Type B pancreatic cell (in vitro differentiated cells): ENCODE measurements at regions not wholly inside any gene's neighbourhood (a gene's known extent, or its start where the extent isn't known, plus 50 kb on each side); places are given as distances from the start of the nearest gene placed in this dataset.

ENCODE experiments used
- DNase-seq: peaks from one replicate; pipeline ENCODE4 v3.0.0; 2021; ENCODE audit warnings: mixed read lengths; ENCODE audit not compliant: unreplicated experiment; ENCODE audit errors: extremely low spot score
- H3K27ac Mint-ChIP-seq: 2 replicates; pipeline ENCODE4 v1.8.0; 2021; ENCODE audit warnings: mild to moderate bottlenecking, mixed read lengths
- H3K27me3 Mint-ChIP-seq: 2 replicates; pipeline ENCODE4 v1.8.0; 2021; ENCODE audit warnings: mixed read lengths
- H3K36me3 Mint-ChIP-seq: 2 replicates; pipeline ENCODE4 v1.8.0; 2021; ENCODE audit warnings: mixed read lengths
- H3K4me1 Mint-ChIP-seq: one replicate; pipeline ENCODE4 v1.8.0; 2021; ENCODE audit warnings: mixed read lengths; ENCODE audit not compliant: unreplicated experiment
- H3K4me3 Mint-ChIP-seq: 2 replicates; pipeline ENCODE4 v1.8.0; 2021; ENCODE audit warnings: mild to moderate bottlenecking, mixed read lengths
- H3K9me3 Mint-ChIP-seq: 2 replicates; pipeline ENCODE4 v1.8.0; 2021; ENCODE audit warnings: mixed read lengths
- TF ChIP-seq, protein P1 (sequence below): fragments of 200-600 bp; sonication (generic); conservative IDR thresholded peaks from 2 replicates; pipeline ENCODE4 v1.5.0; 2021; ENCODE audit warnings: antibody characterized with exemption, mild to moderate bottlenecking

DNA sequence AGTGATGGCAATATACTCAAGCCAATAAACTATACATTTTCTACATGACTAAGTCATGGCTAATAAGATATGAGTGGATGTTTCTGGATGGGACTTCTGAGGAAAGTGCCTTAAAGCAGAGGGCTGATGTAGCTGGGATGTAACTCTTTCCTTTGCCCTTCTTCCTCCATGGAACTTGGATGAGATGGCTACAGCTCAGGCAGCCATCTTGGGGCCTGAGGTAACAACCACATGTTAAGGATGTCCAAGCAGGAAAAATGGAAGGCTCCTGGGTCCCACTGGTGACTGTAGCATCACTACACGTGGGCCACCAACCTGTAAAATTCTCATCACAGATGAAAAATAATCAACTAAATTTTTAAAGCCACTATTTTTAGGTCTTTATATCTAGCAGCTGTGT lies 54.4 kb upstream of the GRIP1 start:
- no peaks in the 10 kb centered on the region for H3K36me3 Mint-ChIP-seq
- H3K27ac Mint-ChIP-seq, result no peak overlapping the region
- H3K27me3 Mint-ChIP-seq, result no peaks in the 10 kb centered on the region
- no peak for DNase-seq
- no peak overlapping the region for H3K4me3 Mint-ChIP-seq
- TF ChIP-seq, protein P1, sequence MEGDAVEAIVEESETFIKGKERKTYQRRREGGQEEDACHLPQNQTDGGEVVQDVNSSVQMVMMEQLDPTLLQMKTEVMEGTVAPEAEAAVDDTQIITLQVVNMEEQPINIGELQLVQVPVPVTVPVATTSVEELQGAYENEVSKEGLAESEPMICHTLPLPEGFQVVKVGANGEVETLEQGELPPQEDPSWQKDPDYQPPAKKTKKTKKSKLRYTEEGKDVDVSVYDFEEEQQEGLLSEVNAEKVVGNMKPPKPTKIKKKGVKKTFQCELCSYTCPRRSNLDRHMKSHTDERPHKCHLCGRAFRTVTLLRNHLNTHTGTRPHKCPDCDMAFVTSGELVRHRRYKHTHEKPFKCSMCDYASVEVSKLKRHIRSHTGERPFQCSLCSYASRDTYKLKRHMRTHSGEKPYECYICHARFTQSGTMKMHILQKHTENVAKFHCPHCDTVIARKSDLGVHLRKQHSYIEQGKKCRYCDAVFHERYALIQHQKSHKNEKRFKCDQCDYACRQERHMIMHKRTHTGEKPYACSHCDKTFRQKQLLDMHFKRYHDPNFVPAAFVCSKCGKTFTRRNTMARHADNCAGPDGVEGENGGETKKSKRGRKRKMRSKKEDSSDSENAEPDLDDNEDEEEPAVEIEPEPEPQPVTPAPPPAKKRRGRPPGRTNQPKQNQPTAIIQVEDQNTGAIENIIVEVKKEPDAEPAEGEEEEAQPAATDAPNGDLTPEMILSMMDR, result no peak
- H3K9me3 Mint-ChIP-seq, result peaks cover 5% of the 10 kb centered on the region
- H3K4me1 Mint-ChIP-seq, result no peaks in the 10 kb centered on the region

DNA sequence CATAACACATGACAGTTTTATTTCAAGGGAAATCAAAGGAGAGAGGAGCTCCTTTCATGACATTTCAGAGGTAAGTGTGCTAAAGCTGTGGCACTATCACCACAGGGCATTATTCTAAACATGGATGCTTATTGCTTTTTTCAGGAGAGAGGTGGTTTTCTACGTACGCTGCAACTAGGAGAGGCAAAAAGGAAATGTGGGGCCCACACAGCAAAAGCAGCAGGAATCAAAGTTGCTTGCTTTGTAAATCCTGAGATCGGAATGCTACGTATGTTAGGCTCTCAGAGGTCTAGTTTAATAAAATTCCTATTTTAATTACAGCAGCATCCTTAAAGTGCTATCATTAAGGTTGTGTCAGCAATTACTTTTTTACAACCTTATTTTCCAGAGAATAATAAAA lies 55.0 kb upstream of the GRIP1 start:
- no peak overlapping the region for H3K4me3 Mint-ChIP-seq
- no peaks in the 10 kb centered on the region for H3K4me1 Mint-ChIP-seq
- peaks cover 5% of the 10 kb centered on the region for H3K9me3 Mint-ChIP-seq
- no peak for DNase-seq
- TF ChIP-seq, protein P1, result no peak
- H3K36me3 Mint-ChIP-seq, result no peaks in the 10 kb centered on the region
- no peak overlapping the region for H3K27ac Mint-ChIP-seq
- no peaks in the 10 kb centered on the region for H3K27me3 Mint-ChIP-seq

DNA sequence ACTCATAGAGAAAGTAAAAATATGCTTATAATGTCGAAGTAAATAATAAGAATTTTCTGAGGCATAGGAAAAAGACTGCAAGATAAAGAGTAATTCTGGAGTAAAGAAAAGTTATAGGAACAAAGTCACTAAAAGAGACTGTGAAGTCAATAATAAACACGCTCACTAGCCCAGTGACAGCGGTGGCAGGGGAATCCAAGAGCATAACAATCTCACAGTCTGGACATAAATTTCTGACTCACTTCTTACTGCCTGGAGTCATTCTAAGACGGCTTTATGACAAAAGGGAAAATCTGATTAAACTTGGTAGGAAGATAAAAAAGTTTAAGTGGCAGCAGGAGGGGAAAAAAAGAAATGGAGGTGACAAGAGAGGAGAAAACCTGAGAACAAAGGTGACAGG lies 56.4 kb upstream of the GRIP1 start:
- Mint-ChIP-seq H3K27ac (no peak overlapping the region), H3K27me3 (no peaks in the 10 kb centered on the region), H3K9me3 (peaks cover 5% of the 10 kb centered on the region), H3K36me3 (no peaks in the 10 kb centered on the region), H3K4me3 (no peak overlapping the region), H3K4me1 (peaks cover 5% of the 10 kb centered on the region)
- TF ChIP-seq, protein P1, result no peak
- DNase-seq, result no peak

DNA sequence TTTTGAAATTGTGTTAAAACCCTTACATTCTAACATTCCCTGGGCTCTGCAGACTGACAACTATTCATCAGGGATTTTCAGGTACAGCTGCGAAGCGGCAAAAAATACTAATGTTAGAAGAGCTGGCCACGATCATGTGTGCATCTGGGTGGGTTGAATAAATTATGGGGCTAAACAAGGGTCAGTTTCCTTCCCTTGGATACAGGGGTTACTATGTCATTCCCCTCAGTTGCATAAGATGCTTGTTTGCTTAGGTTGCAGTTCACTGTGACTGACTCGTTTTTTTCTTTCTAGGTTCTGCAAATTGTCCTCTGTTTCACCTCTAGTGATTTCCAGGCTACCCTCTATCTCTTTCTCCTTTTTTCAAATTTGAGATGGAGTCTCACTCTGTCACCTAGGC lies 58.1 kb upstream of the GRIP1 start:
- H3K4me3 Mint-ChIP-seq, result no peak overlapping the region
- H3K27ac Mint-ChIP-seq, result no peak overlapping the region
- H3K9me3 Mint-ChIP-seq, result peaks cover 5% of the 10 kb centered on the region

DNA sequence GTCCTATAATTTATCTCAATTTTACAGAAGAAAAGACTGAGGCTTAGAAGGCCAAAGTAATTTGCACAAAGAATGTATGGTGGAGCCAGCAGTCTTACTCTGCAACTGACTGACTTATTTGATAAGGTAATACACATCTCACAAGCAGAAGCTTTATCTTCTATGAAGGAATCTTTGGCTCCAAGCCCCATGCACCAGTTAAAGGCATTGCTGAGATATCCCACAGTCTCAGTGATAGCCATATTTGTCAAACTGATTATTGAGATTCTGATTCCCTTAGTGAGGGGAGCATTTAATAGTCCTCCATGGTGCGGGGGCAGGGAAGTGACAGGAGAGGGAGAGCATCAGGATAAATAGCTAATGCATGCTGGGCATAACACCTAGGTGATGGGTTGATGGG lies 60.4 kb upstream of the GRIP1 start:
- Mint-ChIP-seq H3K36me3 (no peaks in the 10 kb centered on the region), H3K27ac (no peak overlapping the region), H3K4me3 (no peak overlapping the region), H3K4me1 (peaks cover 9% of the 10 kb centered on the region), H3K27me3 (no peaks in the 10 kb centered on the region), H3K9me3 (peaks cover 5% of the 10 kb centered on the region)
- no peak for DNase-seq
- TF ChIP-seq, protein P1, result no peak

More for the DNA sequence above, 58.1 kb upstream of the GRIP1 start:
- no peak for DNase-seq
- peaks cover 5% of the 10 kb centered on the region for H3K4me1 Mint-ChIP-seq
- H3K36me3 Mint-ChIP-seq, result no peaks in the 10 kb centered on the region
- TF ChIP-seq, protein P1, result no peak
- no peaks in the 10 kb centered on the region for H3K27me3 Mint-ChIP-seq
